D721Med (cell line): ENCODE measurements at regions not wholly inside any gene's neighbourhood (a gene's known extent, or its start where the extent isn't known, plus 50 kb on each side); places are given as distances from the start of the nearest gene placed in this dataset.

Experiments used
- DNase-seq: peaks from one replicate; pipeline ENCODE4 v3.0.0; 2011; ENCODE audit warnings: low spot score; ENCODE audit not compliant: insufficient read length
- FAIRE-seq: peaks from 2 replicates; lab custom pipeline; 2011; peaks lifted over from hg19 to GRCh38; lab: Jason Lieb, UNC
- CTCF ChIP-seq: IDR thresholded peaks from 2 replicates; pipeline ENCODE4 v1.5.1; 2012; ENCODE audit warnings: mild to moderate bottlenecking, control low read depth; ENCODE audit not compliant: insufficient read depth; ENCODE audit errors: missing control alignments

DNA sequence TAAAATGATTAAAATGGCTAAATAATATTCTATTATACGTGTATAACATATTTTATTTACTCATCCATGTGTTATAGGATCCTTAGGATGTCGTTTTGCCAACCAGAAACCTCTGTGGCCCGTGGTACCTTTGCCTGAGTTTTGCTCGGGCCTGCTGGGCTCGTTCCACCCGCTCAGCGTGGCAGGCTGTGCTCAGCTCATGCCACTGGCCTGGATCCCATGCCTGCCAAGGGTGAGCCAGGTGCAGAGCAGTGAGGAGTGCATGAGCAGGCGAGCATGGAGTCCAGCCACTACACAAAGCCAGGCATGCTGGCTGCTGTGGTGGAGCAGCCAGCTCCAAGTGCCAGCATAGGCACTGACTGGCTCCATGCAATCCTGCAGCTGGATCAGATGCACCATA lies 417.2 kb downstream of the TTLL7 start:
- no peak for TF ChIP-seq CTCF

DNA sequence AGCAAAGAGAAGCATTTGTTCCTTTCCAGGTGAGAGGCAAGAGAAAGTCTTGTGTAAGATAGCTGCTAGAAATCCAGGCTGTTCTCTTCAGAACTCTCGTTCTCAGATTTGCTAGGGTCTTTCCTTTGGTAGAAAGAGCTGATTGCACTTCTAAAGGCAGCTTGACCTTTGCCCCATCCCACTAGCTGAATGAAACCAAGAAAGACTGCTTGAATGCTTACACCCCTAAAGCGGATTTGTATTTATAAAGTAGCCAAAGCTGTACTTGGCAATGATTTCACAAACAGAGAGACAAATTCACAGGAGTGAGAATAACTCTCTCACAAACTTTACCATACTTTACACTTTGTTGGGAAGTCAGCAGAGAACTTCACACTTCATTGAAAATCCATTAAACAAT lies 424.1 kb downstream of the TTLL7 start:
- TF ChIP-seq CTCF = no peak
- DNase-seq (no peak), FAIRE-seq (no peak)

More for the DNA sequence above, 417.2 kb downstream of the TTLL7 start:
- DNase-seq = no peak
- no peak for FAIRE-seq

- TF ChIP-seq CTCF = no peak
- DNase-seq (no peak), FAIRE-seq (no peak)
Measured at GRCh38 chr1:83573776-83574175, 425.2 kb downstream of the TTLL7 start.

DNA sequence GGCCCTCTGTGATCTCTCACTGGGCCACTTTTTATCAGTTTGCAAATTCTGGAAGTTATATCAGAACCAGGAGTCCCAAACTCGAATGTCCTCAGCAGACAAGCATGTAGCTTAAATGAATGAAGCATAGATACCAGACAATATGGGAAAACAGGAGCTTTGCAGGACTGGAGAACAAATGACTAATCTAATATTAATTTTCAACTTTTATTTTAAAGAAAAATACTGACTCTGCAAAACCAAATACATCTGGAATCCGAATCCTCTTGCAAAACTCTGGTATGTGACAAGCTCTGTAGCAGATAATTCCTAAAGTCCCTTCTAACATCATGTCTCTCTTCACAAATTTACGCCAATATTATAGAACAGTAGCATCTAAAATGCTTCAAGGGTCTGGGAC lies 427.4 kb downstream of the TTLL7 start:
- no peak for TF ChIP-seq CTCF
- DNase-seq (no peak), FAIRE-seq (no peak)

- no peak for TF ChIP-seq CTCF
- FAIRE-seq (no peak), DNase-seq (no peak)
Measured at GRCh38 chr1:83561346-83561745, 437.6 kb downstream of the TTLL7 start.

DNA sequence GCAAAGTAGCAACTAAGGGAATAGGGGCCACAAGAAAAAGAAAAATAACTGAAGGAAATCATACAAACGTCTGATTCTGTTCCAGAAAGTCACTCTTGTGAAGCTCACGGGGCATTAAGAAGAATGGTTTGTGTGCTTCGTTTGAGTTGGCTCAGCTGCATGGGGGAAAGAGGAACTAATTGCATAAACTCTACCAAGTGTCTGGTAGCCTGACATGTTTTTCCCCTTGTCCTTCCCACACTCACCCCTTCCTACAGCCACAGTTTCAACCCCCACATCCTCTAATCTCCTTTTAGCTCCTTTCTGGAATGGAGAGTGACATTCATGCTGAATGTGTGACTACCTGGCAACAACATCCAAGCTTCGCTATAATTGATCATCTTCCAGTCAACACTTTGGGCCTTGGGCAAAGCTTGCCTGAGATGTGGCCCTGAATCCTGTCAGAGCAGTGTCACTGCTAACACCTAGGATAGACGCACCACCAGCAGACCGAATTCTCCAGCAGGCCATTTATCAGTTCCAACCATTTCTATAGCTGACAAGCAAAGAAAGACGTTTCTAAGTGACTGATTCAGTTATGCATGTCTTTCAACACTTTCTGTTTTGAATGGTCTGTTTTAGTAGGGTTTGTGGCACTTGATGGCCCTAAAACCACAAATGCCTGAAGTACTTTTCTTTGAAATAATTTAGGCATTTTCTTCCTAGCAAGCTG lies 439.6 kb downstream of the TTLL7 start:
- no peak for TF ChIP-seq CTCF
- DNase-seq = no peak
- no peak for FAIRE-seq

DNA sequence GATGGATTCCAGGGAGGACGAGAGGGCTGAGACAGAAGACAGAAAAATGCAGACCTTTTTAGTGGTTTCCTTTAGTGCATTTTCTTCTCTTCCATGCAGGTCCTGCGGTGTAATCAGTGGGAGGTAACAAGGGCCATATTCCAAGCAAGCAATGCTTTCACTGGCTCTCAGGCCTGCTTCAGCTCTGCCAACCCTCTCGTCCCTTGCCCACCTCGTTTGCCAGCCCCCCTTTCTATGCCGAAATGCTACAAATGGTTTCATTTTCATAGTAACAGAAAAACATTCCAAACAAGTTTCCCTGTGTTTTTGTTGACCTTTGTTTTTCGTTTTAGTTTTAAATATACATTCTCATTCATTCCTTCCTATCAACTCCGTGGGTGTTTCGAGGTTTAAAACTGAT lies 443.1 kb downstream of the TTLL7 start:
- TF ChIP-seq CTCF = no peak
- DNase-seq (no peak), FAIRE-seq (no peak)
